OCI-LY7 (cell line): ENCODE measurements at regions not wholly inside any gene's neighbourhood (a gene's known extent, or its start where the extent isn't known, plus 50 kb on each side); places are given as distances from the start of the nearest gene placed in this dataset.

Experiments used
- BruUV-seq: library from RNA; stranded (reverse); fragments of 400-500 nt; replicated peaks from 2 replicates; lab custom pipeline; 2021; lab: Mats Ljungman, UMichigan
- CTCF ChIA-PET: fragments of 300-600 bp; sonication (Branson Sonifier 250); formaldehyde crosslinking; loops from one replicate; lab custom pipeline; 2022; ENCODE audit warnings: antibody characterized with exemption; ENCODE audit not compliant: unreplicated experiment; lab: Charles Lee
- POLR2A ChIA-PET: fragments of 300-600 bp; sonication (Branson Sonifier 250); formaldehyde crosslinking; loops from one replicate; lab custom pipeline; 2022; ENCODE audit warnings: antibody characterized with exemption; lab: Charles Lee
- DNase-seq: peaks from one replicate; pipeline ENCODE4 v3.0.0-alpha.2; 2015; ENCODE audit warnings: low spot score
- H2AFZ ChIP-seq: fragments of 200-600 bp; sonication (generic), shearing (Covaris generic); 2 replicates; pipeline ENCODE4 v1.6.1; 2014; ENCODE audit warnings: mild to moderate bottlenecking, antibody characterized with exemption, low read length, moderate library complexity
- H3K27ac ChIP-seq: fragments of 200-600 bp; sonication (generic); 2 replicates; pipeline ENCODE4 v1.5.1; 2014; ENCODE audit warnings: mixed run types, low read depth, mild to moderate bottlenecking, moderate library complexity, low read length, inconsistent platforms; ENCODE audit not compliant: poor library complexity, severe bottlenecking
- H3K36me3 ChIP-seq: fragments of 200-600 bp; sonication (generic); 2 replicates; pipeline ENCODE4 v1.6.1; 2014; ENCODE audit warnings: mild to moderate bottlenecking, antibody characterized with exemption, low read length, moderate library complexity, mixed read lengths; ENCODE audit not compliant: insufficient read depth
- H3K4me1 ChIP-seq: fragments of 200-600 bp; sonication (generic); 2 replicates; pipeline ENCODE4 v1.5.1; 2014; ENCODE audit warnings: mild to moderate bottlenecking, low read length; ENCODE audit not compliant: insufficient read depth, poor library complexity, severe bottlenecking
- H3K4me2 ChIP-seq: fragments of 200-600 bp; sonication (generic); 2 replicates; pipeline ENCODE4 v1.6.1; 2014; ENCODE audit warnings: mild to moderate bottlenecking, low read length
- H3K4me3 ChIP-seq: fragments of 200-600 bp; sonication (generic); 2 replicates; pipeline ENCODE4 v1.5.1; 2014; ENCODE audit warnings: mild to moderate bottlenecking, low read depth, low read length; ENCODE audit not compliant: poor library complexity, severe bottlenecking
- H3K79me2 ChIP-seq: fragments of 200-600 bp; sonication (generic); 2 replicates; pipeline ENCODE4 v1.6.1; 2016; ENCODE audit warnings: low read depth, mild to moderate bottlenecking, low read length, moderate library complexity, mixed read lengths; ENCODE audit not compliant: insufficient read depth
- H3K9me2 ChIP-seq: fragments of 200-600 bp; sonication (generic); 2 replicates; pipeline ENCODE4 v1.6.1; 2016; ENCODE audit warnings: mild to moderate bottlenecking, low read length, mixed read lengths; ENCODE audit not compliant: insufficient read depth
- H3K9me3 ChIP-seq: fragments of 200-600 bp; sonication (generic); 2 replicates; pipeline ENCODE4 v1.6.1; 2014; ENCODE audit warnings: mild to moderate bottlenecking, mixed run types, low read length, mixed read lengths
- H4K20me1 ChIP-seq: fragments of 200-600 bp; sonication (generic); 2 replicates; pipeline ENCODE4 v1.6.1; 2014; ENCODE audit warnings: mild to moderate bottlenecking, antibody characterized with exemption, low read length, moderate library complexity, mixed read lengths; ENCODE audit not compliant: insufficient read depth
- CTCF ChIP-seq: fragments of 200-600 bp; sonication (generic); conservative IDR thresholded peaks from 2 replicates; pipeline ENCODE4 v1.5.1; 2014; ENCODE audit warnings: mild to moderate bottlenecking, antibody characterized with exemption, low read length, moderate library complexity, mixed read lengths
- EZH2phosphoT487 ChIP-seq: fragments of 200-600 bp; sonication (generic); IDR thresholded peaks from 2 replicates; pipeline ENCODE4 v1.6.1; 2018; ENCODE audit warnings: low read depth, borderline replicate concordance, mild to moderate bottlenecking, mixed run types, antibody characterized with exemption, low read length, moderate library complexity, mixed read lengths
- intact Hi-C: fragments of 100-400 bp; cut with micrococcal nuclease; formaldehyde crosslinking; loops from one replicate; pipeline ENCODE4 v1.10.0; 2022; ENCODE audit not compliant: unreplicated experiment

GRCh38 chr3:147989344-147989743 lies 580.2 kb downstream of the ZIC1 start:
- no peak overlapping the region for H3K27ac ChIP-seq
- no peak for DNase-seq
- H3K4me2 ChIP-seq, result no peak overlapping the region
- ChIA-PET POLR2A (interaction anchor here (0.6 kb wide), 1 partner anchor 777 kb away, joined by 3 read pairs; no protein-coding TSS in a partner anchor), CTCF (no interaction called here)
- intact Hi-C loops, result no loop called here
- no TSS peak for BruUV-seq
- no peak overlapping the region for H3K4me3 ChIP-seq
- H3K9me2 ChIP-seq, result no peaks in the 10 kb centered on the region
- no peaks in the 10 kb centered on the region for H3K9me3 ChIP-seq
- no peaks in the 10 kb centered on the region for H3K79me2 ChIP-seq
- H3K36me3 ChIP-seq, result no peaks in the 10 kb centered on the region
- H3K4me1 ChIP-seq, result no peaks in the 10 kb centered on the region
- TF ChIP-seq EZH2phosphoT487, result no peak
- no peak for TF ChIP-seq CTCF
- H2AFZ ChIP-seq, result no peak overlapping the region
- H4K20me1 ChIP-seq, result no peaks in the 10 kb centered on the region

GRCh38 chr3:148002705-148003205 lies 593.6 kb downstream of the ZIC1 start:
- H3K4me3 ChIP-seq, result no peak overlapping the region
- no peaks in the 10 kb centered on the region for H3K9me2 ChIP-seq
- no peak overlapping the region for H3K4me2 ChIP-seq
- DNase-seq, result no peak
- H3K4me1 ChIP-seq, result no peaks in the 10 kb centered on the region
- no peaks in the 10 kb centered on the region for H4K20me1 ChIP-seq
- TF ChIP-seq CTCF (no peak), EZH2phosphoT487 (no peak)
- H3K36me3 ChIP-seq, result no peaks in the 10 kb centered on the region
- no peak overlapping the region for H2AFZ ChIP-seq
- H3K79me2 ChIP-seq, result no peaks in the 10 kb centered on the region
- intact Hi-C loops, result no loop called here
- ChIA-PET CTCF (no interaction called here), POLR2A (no interaction called here)
- H3K27ac ChIP-seq, result no peak overlapping the region
- H3K9me3 ChIP-seq, result no peaks in the 10 kb centered on the region
- no TSS peak for BruUV-seq

GRCh38 chr3:148004331-148004730 lies 595.2 kb downstream of the ZIC1 start:
- CTCF ChIA-PET, result no interaction called here
- H3K4me3 ChIP-seq, result no peak overlapping the region
- no peaks in the 10 kb centered on the region for H3K79me2 ChIP-seq
- no peak overlapping the region for H2AFZ ChIP-seq
- POLR2A ChIA-PET, result interaction anchor here (0.6 kb wide), 1 partner anchor 641 kb away, joined by 3 read pairs; no protein-coding TSS in a partner anchor
- TF ChIP-seq CTCF, result no peak
- no peak for TF ChIP-seq EZH2phosphoT487
- no peak overlapping the region for H3K27ac ChIP-seq
- H3K36me3 ChIP-seq, result no peaks in the 10 kb centered on the region
- DNase-seq, result no peak
- no peaks in the 10 kb centered on the region for H3K9me3 ChIP-seq
- H4K20me1 ChIP-seq, result no peaks in the 10 kb centered on the region
- H3K9me2 ChIP-seq, result no peaks in the 10 kb centered on the region
- intact Hi-C loops, result no loop called here
- H3K4me2 ChIP-seq, result no peak overlapping the region
- H3K4me1 ChIP-seq, result no peaks in the 10 kb centered on the region
- BruUV-seq, result no TSS peak
